ENCODE measurements at regions not wholly inside any gene's neighbourhood (a gene's known extent, or its start where the extent isn't known, plus 50 kb on each side); places are given as distances from the start of the nearest gene placed in this dataset.

GRCh38 chr5:155746367-155747038 lies 580.5 kb upstream of the SGCD start:
- no peak for DNase-seq
- no peak overlapping the region for H3K27ac ChIP-seq (ENCODE audit: low read length)

GRCh38 chr5:155750101-155750500 lies 576.9 kb upstream of the SGCD start:
- no peak overlapping the region for H3K4me3 ChIP-seq (ENCODE audit: low read length)
- no peaks in the 10 kb centered on the region for H3F3A ChIP-seq (ENCODE audit: insufficient read depth, low read length)
- H3K9ac ChIP-seq (ENCODE audit: low read length), result no peak overlapping the region
- no peak overlapping the region for H3K27ac ChIP-seq (ENCODE audit: low read length)
- no peaks in the 10 kb centered on the region for H3K4me1 ChIP-seq (ENCODE audit: low read length)
- no peak for TF ChIP-seq EZH2 (optimal IDR thresholded peaks at IDR 0.05; ENCODE audit: low read depth, low read length)
- TF ChIP-seq EZH2phosphoT487 (IDR thresholded peaks at IDR 0.05; ENCODE audit: low read length), result no peak
- TF ChIP-seq CTCF (IDR thresholded peaks at IDR 0.05; ENCODE audit: low read length), result no peak
- no peaks in the 10 kb centered on the region for H3K9me3 ChIP-seq (replicated peaks; ENCODE audit: insufficient read depth, low read length)
- H2AFZ ChIP-seq (ENCODE audit: low read length), result no peak overlapping the region
- no peaks in the 10 kb centered on the region for H3K9me2 ChIP-seq (replicated peaks; ENCODE audit: insufficient read depth, low read length)
- no peaks in the 10 kb centered on the region for H4K20me1 ChIP-seq (ENCODE audit: insufficient read depth, low read length)
- no peaks in the 10 kb centered on the region for H3K79me2 ChIP-seq (ENCODE audit: low read length)
- no peak for DNase-seq
- H3K27me3 ChIP-seq (replicated peaks; ENCODE audit: insufficient read depth, low read length), result no peaks in the 10 kb centered on the region
- H3K4me2 ChIP-seq (ENCODE audit: low read depth, low read length), result no peak overlapping the region
- no peaks in the 10 kb centered on the region for H3K36me3 ChIP-seq (replicated peaks; ENCODE audit: insufficient read depth, low read length)

More at GRCh38 chr5:155746367-155747038, 580.5 kb upstream of the SGCD start:
- no peak overlapping the region for H3K9ac ChIP-seq (ENCODE audit: low read length)
- no peak overlapping the region for H3K4me2 ChIP-seq (ENCODE audit: low read depth, low read length)
- no peaks in the 10 kb centered on the region for H3K27me3 ChIP-seq (replicated peaks; ENCODE audit: insufficient read depth, low read length)
- H4K20me1 ChIP-seq (ENCODE audit: insufficient read depth, low read length), result no peaks in the 10 kb centered on the region
- no peaks in the 10 kb centered on the region for H3F3A ChIP-seq (ENCODE audit: insufficient read depth, low read length)
- no peaks in the 10 kb centered on the region for H3K79me2 ChIP-seq (ENCODE audit: low read length)
- no peak for TF ChIP-seq EZH2phosphoT487 (IDR thresholded peaks at IDR 0.05; ENCODE audit: low read length)
- no peak for TF ChIP-seq CTCF (IDR thresholded peaks at IDR 0.05; ENCODE audit: low read length)
- H3K36me3 ChIP-seq (replicated peaks; ENCODE audit: insufficient read depth, low read length), result no peaks in the 10 kb centered on the region
- no peaks in the 10 kb centered on the region for H3K4me1 ChIP-seq (ENCODE audit: low read length)
- H3K4me3 ChIP-seq (ENCODE audit: low read length), result no peak overlapping the region
- no peak overlapping the region for H2AFZ ChIP-seq (ENCODE audit: low read length)
- H3K9me3 ChIP-seq (replicated peaks; ENCODE audit: insufficient read depth, low read length), result no peaks in the 10 kb centered on the region
- no peaks in the 10 kb centered on the region for H3K9me2 ChIP-seq (replicated peaks; ENCODE audit: insufficient read depth, low read length)

- Histone ChIP-seq H3K9ac (ENCODE audit: low read length) (no peak overlapping the region), H3K4me1 (ENCODE audit: low read length) (no peaks in the 10 kb centered on the region), H3K27ac (ENCODE audit: low read length) (no peak overlapping the region), H2AFZ (ENCODE audit: low read length) (no peak overlapping the region), H3K9me3 (replicated peaks; ENCODE audit: insufficient read depth, low read length) (no peaks in the 10 kb centered on the region), H3K79me2 (ENCODE audit: low read length) (no peaks in the 10 kb centered on the region), H3K27me3 (replicated peaks; ENCODE audit: insufficient read depth, low read length) (no peaks in the 10 kb centered on the region), H3K4me2 (ENCODE audit: low read depth, low read length) (no peak overlapping the region), H3K9me2 (replicated peaks; ENCODE audit: insufficient read depth, low read length) (no peaks in the 10 kb centered on the region), H3K4me3 (ENCODE audit: low read length) (no peak overlapping the region), H4K20me1 (ENCODE audit: insufficient read depth, low read length) (no peaks in the 10 kb centered on the region), H3F3A (ENCODE audit: insufficient read depth, low read length) (no peaks in the 10 kb centered on the region), H3K36me3 (replicated peaks; ENCODE audit: insufficient read depth, low read length) (no peaks in the 10 kb centered on the region)
- TF ChIP-seq EZH2phosphoT487 (IDR thresholded peaks at IDR 0.05; ENCODE audit: low read length) (no peak), EZH2 (optimal IDR thresholded peaks at IDR 0.05; ENCODE audit: low read depth, low read length) (no peak), CTCF (IDR thresholded peaks at IDR 0.05; ENCODE audit: low read length) (no peak)
- DNase-seq, result no peak
Observed at GRCh38 chr5:155750571-155750970, 576.4 kb upstream of the SGCD start.

Measured in MM.1S (cell line).